LNCaP clone FGC (cell line): ENCODE measurements at regions not wholly inside any gene's neighbourhood (a gene's known extent, or its start where the extent isn't known, plus 50 kb on each side); places are given as distances from the start of the nearest gene placed in this dataset.
"Not testable (repeated sequence)": the region's sequence is repeated elsewhere in the genome, so short reads cannot be mapped to it uniquely, and the experiment has no call there.

Experiments
- DNase-seq: peaks from one replicate; pipeline ENCODE4 v3.0.0-alpha.2; 2011; ENCODE audit warnings: low read depth
- H3K4me3 ChIP-seq: 2 replicates; pipeline ENCODE4 v1.5.1; 2011; ENCODE audit warnings: mild to moderate bottlenecking, low read depth, low read length, control low read depth
- TF ChIP-seq, protein P1 (sequence below): IDR thresholded peaks from 2 replicates; pipeline ENCODE4 v1.5.1; 2012; ENCODE audit warnings: mild to moderate bottlenecking; ENCODE audit not compliant: control insufficient read depth, insufficient read depth; ENCODE audit errors: extremely low read depth

GRCh38 chr4:131001371-131001770 lies 1905.4 kb downstream of the C4orf33 start:
- TF ChIP-seq, protein P1, sequence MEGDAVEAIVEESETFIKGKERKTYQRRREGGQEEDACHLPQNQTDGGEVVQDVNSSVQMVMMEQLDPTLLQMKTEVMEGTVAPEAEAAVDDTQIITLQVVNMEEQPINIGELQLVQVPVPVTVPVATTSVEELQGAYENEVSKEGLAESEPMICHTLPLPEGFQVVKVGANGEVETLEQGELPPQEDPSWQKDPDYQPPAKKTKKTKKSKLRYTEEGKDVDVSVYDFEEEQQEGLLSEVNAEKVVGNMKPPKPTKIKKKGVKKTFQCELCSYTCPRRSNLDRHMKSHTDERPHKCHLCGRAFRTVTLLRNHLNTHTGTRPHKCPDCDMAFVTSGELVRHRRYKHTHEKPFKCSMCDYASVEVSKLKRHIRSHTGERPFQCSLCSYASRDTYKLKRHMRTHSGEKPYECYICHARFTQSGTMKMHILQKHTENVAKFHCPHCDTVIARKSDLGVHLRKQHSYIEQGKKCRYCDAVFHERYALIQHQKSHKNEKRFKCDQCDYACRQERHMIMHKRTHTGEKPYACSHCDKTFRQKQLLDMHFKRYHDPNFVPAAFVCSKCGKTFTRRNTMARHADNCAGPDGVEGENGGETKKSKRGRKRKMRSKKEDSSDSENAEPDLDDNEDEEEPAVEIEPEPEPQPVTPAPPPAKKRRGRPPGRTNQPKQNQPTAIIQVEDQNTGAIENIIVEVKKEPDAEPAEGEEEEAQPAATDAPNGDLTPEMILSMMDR: no peak
- DNase-seq: no peak

GRCh38 chr4:131002132-131002531 lies 1906.2 kb downstream of the C4orf33 start:
- DNase-seq: no peak
- TF ChIP-seq, protein P1: no peak
- H3K4me3 ChIP-seq: no peak overlapping the region

More at GRCh38 chr4:131001371-131001770, 1905.4 kb downstream of the C4orf33 start:
- no peak overlapping the region for H3K4me3 ChIP-seq

DNA sequence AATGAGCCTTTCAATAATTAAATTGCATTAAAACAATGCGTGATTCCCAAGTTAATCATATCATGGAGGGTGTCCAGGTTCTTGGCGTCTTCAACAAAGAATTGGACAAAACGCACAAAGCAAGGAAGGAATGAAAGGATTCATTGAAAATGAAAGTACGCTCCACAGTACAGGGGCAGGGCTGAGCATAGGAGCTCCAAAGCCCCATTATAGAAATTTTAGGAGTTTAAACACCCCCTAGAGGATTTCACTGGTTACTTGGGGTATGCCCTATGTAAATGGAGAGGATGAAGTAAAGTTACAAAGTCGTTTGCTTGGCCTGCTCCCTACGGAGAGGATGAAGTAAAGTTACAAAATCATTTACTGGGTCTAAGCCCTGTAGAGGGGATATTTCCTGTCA lies 1910.4 kb downstream of the C4orf33 start:
- H3K4me3 ChIP-seq: no peak overlapping the region

GRCh38 chr4:131011961-131012360 lies 1916.0 kb downstream of the C4orf33 start:
- H3K4me3 ChIP-seq, DNase-seq: not testable (repeated sequence)

More for the DNA sequence above, 1910.4 kb downstream of the C4orf33 start:
- TF ChIP-seq, protein P1: no peak
- DNase-seq: no peak

- no peak overlapping the region for H3K4me3 ChIP-seq
- DNase-seq: no peak
- TF ChIP-seq, protein P1: no peak
These were observed 1917.3 kb downstream of the C4orf33 start for GRCh38 chr4:131013226-131013625.

GRCh38 chr4:131026771-131027170 lies 1930.8 kb downstream of the C4orf33 start:
- no peak for DNase-seq
- TF ChIP-seq, protein P1: no peak
- no peak overlapping the region for H3K4me3 ChIP-seq

GRCh38 chr4:131044368-131044767 lies 1948.4 kb downstream of the C4orf33 start:
- no peak overlapping the region for H3K4me3 ChIP-seq

More at GRCh38 chr4:131044368-131044767, 1948.4 kb downstream of the C4orf33 start:
- TF ChIP-seq, protein P1: no peak
- no peak for DNase-seq
